NCI-H748 (cell line): ENCODE measurements at regions not wholly inside any gene's neighbourhood (a gene's known extent, or its start where the extent isn't known, plus 50 kb on each side); places are given as distances from the start of the nearest gene placed in this dataset.
A peak's percentile ranks its signal among the peaks of the same experiment; 100 is the strongest.
"Not testable (repeated sequence)": the region's sequence is repeated elsewhere in the genome, so short reads cannot be mapped to it uniquely, and the experiment has no call there.

Experiments used
- DNase-seq: peaks from one replicate; lab custom pipeline; 2025; ENCODE audit not compliant: unreplicated experiment; lab: John Stamatoyannopoulos, UW

DNA sequence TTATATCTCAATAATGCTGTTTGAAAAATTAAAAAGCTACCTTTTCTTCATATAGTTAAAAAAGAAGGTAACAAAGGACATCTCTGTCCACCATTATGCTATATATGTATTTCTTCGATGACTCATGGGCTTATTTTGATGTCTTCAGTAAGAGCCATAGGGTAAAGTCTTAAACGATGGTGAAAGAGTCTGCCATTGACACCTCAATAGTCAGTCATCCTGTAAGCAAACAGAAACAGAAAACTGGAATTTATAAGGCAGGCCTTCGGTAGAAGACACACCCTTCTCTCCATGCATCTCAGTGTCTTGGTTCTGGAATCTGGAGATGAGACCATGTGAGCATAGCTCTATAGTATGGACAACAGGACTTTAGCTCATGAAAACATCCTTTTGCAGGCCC is 87.0 kb upstream of the ZNF462 start:
- DNase-seq = no peak

DNA sequence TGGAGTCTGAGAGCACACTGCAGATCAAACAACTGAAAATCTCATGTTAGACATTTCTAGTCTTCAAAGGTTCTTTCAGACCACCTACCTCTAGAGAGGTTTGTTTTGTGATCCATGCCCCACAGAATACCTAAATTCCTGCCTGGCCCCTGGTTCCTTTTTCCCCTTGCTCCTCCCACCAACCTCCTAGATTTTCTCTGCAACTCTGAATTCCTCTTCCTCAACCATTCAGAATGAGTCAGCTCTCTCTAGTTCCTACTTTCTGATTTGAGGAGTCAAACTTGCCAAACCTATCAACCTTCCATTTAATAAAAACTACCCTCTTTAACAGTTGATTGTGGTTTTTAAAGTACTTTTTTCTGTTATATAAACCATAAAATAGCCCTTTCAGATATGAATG is 83.2 kb upstream of the ZNF462 start:
- no peak for DNase-seq

DNA sequence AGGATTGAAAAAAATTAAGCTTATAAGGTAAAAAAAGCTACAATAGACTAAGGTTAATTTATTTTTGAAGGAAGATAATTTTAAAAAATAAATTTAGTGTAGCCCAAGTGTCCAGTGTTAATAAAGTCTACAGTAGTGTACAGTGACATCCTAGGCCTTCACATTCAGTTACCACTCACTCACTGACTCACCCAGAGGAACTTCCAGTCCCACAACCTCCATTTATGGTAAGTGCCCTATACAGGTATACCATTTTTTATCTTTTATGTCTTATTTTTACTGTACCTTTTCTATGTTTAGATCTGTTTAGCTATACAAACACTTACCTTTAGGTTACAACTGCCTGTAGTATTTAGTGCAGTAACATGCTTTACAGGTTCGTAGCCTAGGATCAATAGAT is 79.8 kb upstream of the ZNF462 start:
- DNase-seq = no peak

DNA sequence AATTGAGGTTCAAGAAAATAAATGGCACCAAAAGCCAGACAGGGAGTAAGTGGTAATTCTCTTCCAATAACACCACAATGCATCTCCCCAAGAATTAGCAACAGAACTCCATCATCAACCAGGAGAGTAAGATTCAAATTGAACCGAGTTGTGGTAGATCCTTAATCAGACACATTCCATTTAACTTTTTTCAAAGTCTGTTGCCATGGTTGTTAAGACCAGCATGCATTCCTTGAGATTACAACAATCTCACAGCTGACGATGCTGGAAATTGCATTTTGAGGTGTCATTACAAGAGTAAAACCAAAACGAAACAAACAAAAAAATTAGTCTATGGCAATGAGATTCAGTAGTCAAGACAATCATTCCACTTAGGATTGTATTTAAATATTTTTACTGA is 78.9 kb upstream of the ZNF462 start:
- no peak for DNase-seq

DNA sequence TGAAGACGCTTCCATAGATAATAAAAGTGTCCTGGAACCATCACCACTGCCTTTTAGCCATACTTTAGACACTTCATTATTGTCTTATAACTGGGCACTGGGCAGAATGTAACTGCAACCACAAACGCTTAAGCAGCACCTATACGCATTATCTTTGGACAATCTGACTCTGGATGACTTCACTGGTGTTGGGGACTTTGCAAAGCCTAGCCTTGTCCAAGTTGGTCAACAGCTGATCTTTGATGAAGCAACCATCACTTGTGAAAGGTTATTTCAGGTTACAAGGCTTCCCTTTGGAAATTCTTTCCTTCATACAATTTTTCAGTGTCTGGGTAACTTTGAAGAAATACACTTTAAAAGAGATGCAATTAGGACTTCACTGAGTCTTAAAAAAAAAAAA is 77.8 kb upstream of the ZNF462 start:
- DNase-seq = no peak

DNA sequence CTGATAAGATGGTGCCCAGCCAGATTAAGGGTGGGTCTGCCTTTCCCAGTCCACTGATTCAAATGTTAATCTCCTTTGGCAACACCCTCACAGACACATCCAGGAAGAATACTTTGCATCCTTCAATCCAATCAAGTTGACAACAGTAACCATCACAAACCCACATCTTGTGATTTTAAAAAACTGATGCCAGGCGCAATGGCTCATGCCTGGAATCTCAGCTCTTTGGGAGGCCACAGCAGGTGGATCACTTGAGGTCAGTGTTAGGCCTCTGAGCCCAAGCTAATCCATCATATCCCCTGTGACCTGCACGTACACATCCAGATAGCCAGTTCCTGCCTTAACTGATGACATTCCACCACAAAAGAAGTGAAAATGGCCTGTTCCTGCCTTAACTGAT is 74.9 kb upstream of the ZNF462 start:
- not testable (repeated sequence) for DNase-seq

DNA sequence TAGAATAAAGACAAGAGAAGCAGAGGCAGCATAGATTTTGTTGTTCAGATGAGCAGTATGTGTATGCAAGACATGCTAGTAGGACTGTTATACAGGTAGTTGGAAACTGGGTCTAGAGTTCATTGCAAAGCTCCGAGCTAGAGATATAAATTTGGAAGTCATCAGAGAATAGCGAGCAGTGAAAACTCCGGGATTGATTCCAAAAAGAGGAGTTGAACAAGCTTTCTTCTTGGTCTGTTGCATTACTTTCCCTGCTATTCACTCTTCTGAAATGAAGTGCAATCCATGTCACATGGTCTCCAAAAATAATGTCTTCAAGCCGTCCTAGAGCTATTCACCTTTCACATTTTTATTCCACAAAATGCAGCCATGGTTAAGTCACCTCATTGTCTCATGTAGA is 67.9 kb upstream of the ZNF462 start:
- no peak for DNase-seq

DNA sequence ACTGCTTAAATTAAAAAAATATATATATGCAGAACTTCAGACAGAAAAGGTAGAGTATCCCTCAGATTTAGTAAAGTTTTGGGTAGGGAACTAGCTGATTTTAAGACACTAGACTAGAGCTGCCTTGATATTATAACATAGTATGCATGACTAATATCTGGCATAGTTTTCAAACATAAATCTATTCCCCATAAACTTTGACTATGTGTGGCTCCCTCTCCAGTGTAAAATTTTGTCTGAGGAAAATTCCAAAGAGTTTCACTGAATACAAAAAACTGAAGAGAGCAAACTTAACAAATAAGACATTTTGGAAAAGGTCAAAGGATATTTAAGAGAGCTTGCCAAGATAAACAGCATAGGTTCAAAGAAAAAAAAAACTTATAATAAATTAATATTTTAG is 66.2 kb upstream of the ZNF462 start:
- no peak for DNase-seq

DNA sequence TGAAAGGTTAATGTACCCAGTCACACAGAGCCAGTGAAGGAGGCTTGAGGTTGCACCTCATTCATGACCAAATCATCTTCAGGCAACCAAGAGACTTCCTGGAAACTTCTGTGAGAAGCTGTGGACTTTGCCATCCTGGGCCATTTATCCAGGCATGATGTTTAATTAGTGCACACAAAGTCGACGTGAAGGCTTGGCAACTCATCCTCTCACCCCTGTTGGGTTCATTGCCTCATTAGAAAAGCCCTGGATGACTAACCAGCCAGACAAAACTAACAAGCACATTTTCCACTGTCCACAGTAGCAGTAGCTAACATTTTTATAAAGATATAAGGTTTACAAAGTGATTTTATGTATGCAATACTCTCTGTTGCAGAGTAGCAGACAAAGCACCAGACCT is 65.7 kb upstream of the ZNF462 start:
- no peak for DNase-seq

DNA sequence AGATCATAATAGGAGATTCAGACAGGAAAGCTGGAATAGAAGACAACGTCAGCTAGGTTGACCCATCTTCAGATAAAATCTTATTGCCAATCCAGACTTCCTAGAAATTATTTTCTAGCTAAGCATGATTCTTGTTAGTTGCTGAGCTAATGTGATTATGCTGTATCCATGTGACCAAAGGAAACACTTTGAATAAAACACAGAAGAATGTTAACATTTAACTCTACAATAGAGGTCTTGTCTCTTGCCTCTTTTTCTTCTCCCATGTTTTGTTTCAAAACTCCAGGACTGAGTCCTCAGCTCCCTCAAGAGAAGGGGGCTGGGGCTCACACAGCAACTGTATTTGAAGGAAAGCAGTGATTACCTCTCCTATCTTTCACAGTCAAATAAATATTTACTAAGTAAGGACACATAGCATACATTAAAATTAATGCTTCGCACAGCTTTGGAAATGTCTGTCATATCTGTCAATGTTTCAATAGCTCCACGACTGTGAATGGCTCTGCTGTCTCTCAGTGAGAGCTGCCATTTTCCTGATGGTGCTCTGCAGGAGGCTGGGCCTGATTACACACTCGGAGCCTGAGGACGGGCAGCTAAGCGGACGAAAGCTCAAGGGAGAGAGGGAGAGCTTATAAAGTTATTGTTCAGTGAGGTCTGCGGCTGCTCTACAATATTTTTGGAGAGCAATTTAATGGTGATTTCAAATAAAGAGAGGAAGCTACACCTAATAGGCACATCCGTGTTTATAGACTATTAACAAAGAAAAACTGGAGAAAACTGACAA is 64.8 kb upstream of the ZNF462 start:
- peak; percentile 22 for DNase-seq

DNA sequence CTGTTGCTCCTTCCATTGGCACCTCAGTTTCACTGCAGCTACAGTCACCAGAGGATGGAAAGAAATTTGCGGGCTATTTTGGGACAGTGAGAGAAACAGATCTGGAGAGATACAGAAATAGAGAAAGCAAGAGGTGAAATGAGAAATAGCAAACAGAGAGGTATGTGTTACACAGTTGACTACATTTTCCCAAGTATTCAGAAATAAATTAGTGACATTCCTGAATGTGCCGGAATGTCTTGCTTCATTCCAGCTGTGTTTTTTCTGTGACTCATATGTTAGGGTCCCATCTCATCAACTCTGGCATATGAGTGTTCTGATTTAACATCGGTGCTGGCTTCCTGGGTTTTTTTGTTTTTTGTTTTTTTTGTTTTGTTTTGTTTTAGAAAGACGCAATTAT is 63.8 kb upstream of the ZNF462 start:
- no peak for DNase-seq

DNA sequence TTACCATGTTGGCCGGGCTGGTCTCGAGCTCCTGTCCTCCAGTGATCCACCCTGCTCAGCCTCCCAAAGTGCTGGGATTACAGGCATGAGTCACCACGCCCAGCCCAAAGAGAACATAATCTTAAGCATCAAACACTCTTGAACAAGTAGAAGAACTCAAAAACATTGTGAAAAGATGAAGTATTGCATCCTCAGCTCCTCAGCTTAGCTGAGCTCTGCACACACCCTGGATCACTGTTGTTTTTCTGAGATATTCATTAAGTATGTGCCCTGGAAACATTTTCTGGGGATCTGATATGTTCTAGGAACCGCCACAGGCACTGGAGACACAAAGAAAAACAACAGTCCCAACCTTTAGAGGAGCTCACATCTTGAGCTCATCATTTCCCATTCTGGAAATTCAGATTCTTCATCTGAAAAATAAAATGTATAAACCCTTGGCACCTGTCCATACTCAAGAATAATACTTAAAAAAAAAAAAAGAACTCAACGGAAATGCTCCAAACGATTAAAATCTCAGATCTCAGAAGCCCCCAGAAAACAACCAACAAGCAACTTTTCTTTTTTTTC is 62.2 kb upstream of the ZNF462 start:
- no peak for DNase-seq

DNA sequence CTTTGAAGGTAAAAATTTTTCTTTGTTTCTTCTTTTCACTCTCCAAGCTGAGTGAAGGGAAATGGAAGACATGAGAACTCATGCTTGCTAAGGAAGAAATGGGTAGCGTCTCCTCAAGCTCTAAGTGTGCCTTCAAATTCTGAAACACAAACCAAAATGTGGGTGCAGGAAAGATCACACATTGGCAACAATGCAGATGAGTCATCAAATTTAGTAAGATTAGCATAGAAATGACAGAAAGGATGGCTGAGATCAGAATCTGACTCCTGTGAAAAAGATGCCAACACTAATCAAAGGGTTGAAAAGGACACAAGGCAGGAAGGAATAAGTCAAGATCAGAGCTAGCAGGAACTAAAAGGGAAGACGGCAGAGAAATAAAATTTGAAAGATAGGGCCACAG is 61.1 kb upstream of the ZNF462 start:
- no peak for DNase-seq
